ENCODE measurements at regions not wholly inside any gene's neighbourhood (a gene's known extent, or its start where the extent isn't known, plus 50 kb on each side); places are given as distances from the start of the nearest gene placed in this dataset.

- no peak for TF ChIP-seq CTCF (IDR thresholded peaks at IDR 0.05)
- TF ChIP-seq POLR2A (IDR thresholded peaks at IDR 0.05): no peak
Measured at GRCh38 chr10:10551596-10552301, 465.9 kb upstream of the CELF2 start.

Measured in esophagus squamous epithelium (tissue), 4 donors.